NB4 (cell line): ENCODE measurements at regions not wholly inside any gene's neighbourhood (a gene's known extent, or its start where the extent isn't known, plus 50 kb on each side); places are given as distances from the start of the nearest gene placed in this dataset.

ENCODE experiments used
- POLR2A ChIP-seq: IDR thresholded peaks from 2 replicates; pipeline ENCODE4 v1.6.1; 2011; ENCODE audit warnings: mild to moderate bottlenecking; ENCODE audit not compliant: insufficient read length; ENCODE audit errors: extremely low read depth
- TF ChIP-seq, protein P1 (sequence below): IDR thresholded peaks from one replicate; pipeline ENCODE4 v1.5.1; 2012; ENCODE audit warnings: low read depth, low read length
- TF ChIP-seq, protein P2 (sequence below): IDR thresholded peaks from 2 replicates; pipeline ENCODE4 v1.6.1; 2011; ENCODE audit warnings: low read depth, low read length

DNA sequence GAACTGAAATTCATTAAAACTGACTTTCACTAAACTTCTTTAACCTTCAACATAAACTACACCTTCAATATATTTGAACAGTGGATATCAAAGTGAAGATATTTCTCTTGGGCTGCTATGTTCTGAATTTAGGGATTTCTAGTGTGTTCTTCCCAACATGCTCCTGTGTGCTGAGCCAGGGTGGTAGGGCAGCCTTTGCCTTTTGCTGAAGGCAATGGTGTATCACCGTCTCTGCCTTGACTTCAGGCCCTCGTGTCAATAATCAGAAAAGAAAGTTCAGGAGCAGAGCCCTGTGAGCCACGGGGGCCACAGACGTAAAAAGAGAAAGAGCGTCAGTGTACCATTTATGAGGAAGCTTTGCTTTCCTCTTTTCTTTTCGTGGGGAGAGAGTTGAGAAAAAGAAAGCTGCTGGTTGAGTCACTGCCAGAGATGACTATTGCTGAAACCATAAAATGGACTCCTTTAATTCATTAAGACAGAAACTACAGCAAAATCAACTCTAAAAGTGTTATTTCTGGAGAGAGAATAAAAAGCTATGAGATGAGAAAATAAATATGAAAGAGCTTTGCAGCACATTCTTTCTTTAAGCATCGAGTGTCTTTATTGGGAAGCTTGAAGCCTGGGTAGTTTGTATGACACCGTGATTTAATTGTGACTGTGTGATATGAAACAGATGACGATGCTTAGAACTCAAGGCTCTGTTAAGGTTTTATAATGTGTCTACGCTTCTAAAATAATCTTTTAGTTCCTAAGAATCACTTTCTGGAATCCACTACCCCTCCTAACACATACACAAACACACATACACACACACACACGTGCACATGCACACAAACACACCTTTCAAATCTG, 271.8 kb upstream of the MTNR1B start:
- TF ChIP-seq, protein P1, sequence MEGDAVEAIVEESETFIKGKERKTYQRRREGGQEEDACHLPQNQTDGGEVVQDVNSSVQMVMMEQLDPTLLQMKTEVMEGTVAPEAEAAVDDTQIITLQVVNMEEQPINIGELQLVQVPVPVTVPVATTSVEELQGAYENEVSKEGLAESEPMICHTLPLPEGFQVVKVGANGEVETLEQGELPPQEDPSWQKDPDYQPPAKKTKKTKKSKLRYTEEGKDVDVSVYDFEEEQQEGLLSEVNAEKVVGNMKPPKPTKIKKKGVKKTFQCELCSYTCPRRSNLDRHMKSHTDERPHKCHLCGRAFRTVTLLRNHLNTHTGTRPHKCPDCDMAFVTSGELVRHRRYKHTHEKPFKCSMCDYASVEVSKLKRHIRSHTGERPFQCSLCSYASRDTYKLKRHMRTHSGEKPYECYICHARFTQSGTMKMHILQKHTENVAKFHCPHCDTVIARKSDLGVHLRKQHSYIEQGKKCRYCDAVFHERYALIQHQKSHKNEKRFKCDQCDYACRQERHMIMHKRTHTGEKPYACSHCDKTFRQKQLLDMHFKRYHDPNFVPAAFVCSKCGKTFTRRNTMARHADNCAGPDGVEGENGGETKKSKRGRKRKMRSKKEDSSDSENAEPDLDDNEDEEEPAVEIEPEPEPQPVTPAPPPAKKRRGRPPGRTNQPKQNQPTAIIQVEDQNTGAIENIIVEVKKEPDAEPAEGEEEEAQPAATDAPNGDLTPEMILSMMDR = no peak
- TF ChIP-seq, protein P2, sequence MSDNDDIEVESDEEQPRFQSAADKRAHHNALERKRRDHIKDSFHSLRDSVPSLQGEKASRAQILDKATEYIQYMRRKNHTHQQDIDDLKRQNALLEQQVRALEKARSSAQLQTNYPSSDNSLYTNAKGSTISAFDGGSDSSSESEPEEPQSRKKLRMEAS = no peak
- no peak for TF ChIP-seq POLR2A
